ENCODE measurements at regions not wholly inside any gene's neighbourhood (a gene's known extent, or its start where the extent isn't known, plus 50 kb on each side); places are given as distances from the start of the nearest gene placed in this dataset.
A peak's percentile ranks its signal among the peaks of the same experiment; 100 is the strongest.

DNA sequence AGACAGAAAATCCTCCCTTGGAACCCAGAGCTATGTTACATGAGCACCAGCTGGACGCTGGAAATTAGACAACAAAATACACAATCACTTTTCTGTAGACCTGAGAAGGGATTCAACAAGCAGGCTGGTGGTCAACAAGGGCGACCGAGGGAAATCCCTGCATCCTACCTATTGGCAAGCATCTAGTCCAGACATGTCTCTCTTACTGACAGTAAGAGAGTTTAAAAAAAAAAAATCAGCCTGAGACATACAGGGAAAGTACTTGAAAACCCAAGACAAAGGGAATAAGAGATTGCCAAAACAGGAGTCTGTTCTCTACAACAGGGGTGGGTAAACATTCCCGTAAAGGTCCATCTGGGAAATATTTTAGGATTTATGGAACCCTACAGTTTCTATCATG lies 108.0 kb downstream of the KDR start:
- no peak for DNase-seq (ENCODE audit: low read depth)
- H3K4me3 ChIP-seq (ENCODE audit: low read depth, low read length), result no peak overlapping the region
- TF ChIP-seq, protein P1, sequence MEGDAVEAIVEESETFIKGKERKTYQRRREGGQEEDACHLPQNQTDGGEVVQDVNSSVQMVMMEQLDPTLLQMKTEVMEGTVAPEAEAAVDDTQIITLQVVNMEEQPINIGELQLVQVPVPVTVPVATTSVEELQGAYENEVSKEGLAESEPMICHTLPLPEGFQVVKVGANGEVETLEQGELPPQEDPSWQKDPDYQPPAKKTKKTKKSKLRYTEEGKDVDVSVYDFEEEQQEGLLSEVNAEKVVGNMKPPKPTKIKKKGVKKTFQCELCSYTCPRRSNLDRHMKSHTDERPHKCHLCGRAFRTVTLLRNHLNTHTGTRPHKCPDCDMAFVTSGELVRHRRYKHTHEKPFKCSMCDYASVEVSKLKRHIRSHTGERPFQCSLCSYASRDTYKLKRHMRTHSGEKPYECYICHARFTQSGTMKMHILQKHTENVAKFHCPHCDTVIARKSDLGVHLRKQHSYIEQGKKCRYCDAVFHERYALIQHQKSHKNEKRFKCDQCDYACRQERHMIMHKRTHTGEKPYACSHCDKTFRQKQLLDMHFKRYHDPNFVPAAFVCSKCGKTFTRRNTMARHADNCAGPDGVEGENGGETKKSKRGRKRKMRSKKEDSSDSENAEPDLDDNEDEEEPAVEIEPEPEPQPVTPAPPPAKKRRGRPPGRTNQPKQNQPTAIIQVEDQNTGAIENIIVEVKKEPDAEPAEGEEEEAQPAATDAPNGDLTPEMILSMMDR (conservative IDR thresholded peaks at IDR 0.05; ENCODE audit: low read depth, low read length), result no peak

DNA sequence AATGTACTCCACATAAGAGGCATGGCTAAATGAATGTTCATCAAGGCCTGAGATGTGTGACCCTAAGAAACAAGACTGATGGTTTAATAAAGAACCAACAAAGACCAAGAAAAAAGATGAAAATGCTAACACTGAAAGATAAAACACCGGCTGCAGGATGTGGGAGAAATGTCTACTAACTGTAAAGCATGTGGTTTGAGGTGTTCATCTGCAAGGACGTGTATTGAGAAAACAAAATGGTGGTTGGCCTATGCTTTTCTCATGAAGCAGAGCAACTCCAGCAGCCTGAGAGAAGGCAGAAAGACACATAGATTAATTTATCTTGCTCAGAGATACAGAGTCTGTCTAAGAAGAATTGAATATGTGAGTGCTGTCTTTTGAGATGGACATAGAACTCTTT lies 109.3 kb downstream of the KDR start:
- no peak overlapping the region for H3K4me3 ChIP-seq (ENCODE audit: low read depth, low read length)
- TF ChIP-seq, protein P1 (conservative IDR thresholded peaks at IDR 0.05; ENCODE audit: low read depth, low read length), result no peak
- no peak for DNase-seq (ENCODE audit: low read depth)

DNA sequence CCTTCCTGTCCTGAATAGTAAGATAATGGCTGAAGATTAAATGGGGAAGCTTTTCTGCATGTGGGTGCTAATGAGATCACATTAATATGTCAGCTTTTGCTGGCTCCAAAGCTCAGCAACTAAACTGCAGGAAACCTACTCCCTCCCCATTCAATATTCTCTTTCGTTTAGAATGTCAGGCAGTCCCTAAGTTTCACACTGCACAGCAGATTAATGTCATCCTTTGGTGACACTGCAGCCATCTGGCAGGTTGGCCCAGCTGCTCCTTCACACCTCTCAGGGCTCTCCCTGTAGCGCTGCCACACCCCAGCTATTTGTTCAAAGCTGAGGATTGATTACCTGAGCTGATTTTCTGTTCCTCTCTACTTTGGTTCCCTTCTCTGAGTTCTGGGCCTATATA lies 110.5 kb downstream of the KDR start:
- no peak for DNase-seq (ENCODE audit: low read depth)
- TF ChIP-seq, protein P1 (conservative IDR thresholded peaks at IDR 0.05; ENCODE audit: low read depth, low read length), result no peak
- no peak overlapping the region for H3K4me3 ChIP-seq (ENCODE audit: low read depth, low read length)

DNA sequence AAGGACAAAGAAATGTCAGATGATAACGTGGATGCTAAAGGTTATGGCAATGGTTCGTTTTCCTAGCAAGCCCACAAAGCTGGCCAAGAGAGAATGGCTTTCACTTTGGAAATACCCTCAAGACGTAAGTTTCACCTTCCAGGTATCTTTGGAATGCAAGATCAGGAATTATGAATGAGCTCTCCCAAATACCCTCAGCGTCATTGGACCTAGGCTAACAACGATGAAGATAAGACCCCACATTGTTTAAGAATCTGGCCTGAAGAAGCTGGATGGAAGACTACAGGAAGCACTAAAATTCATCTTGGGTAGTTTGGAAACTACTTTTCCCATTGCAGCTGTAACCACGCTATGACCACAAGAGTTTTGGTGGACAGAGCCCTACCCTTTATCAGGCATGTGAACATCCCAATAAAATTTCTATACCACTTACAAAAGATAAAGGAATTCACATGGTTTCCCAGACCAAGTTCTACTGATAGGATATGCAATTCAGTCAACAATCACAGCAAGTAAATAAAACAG lies 111.9 kb downstream of the KDR start:
- H3K4me3 ChIP-seq (ENCODE audit: low read depth, low read length), result no peak overlapping the region
- TF ChIP-seq, protein P1 (conservative IDR thresholded peaks at IDR 0.05; ENCODE audit: low read depth, low read length), result no peak
- DNase-seq (ENCODE audit: low read depth), result no peak

DNA sequence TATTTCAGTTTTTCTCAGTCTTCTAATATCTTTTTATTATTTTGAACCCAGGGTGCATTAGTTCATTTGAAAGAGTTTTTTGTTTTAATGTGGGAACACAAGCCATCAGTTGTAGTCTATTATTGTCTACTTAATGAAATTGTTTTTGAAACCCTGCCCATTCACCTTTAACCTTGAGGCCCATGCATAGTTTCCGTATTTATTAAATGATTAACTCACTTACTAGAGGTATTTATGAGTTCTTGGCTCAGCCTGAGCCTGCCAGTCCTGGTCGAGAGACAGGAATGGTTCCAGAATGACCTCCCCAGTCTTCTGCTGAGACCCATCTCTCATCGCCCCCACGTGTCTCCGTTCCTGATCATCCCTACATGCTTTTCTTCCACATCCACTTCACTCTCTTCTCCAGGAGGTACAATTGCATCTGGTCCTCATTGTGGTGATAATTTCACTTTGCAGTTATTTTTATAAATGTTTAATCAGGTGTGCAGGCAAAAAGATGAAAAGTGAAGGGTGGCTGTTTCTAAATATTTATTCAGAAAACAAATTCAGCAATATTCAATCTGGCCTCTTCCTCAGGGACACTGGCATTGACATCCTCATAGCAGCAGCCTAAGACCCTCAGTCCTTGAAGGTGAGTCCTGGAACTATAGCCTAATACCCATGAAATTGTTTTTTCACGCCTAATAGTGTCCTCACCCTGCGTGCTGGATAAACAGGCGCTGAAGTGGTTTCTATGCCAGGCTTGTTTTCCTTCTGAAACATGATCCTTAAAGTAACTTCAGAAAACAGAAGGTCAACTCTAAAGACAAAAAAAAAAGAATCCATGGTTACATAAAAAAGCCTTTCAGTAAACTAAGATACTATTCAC lies 112.8 kb downstream of the KDR start:
- TF ChIP-seq, protein P1 (conservative IDR thresholded peaks at IDR 0.05; ENCODE audit: low read depth, low read length), result no peak
- H3K4me3 ChIP-seq (ENCODE audit: low read depth, low read length), result no peak overlapping the region
- peak; percentile 61 for DNase-seq (ENCODE audit: low read depth)

DNA sequence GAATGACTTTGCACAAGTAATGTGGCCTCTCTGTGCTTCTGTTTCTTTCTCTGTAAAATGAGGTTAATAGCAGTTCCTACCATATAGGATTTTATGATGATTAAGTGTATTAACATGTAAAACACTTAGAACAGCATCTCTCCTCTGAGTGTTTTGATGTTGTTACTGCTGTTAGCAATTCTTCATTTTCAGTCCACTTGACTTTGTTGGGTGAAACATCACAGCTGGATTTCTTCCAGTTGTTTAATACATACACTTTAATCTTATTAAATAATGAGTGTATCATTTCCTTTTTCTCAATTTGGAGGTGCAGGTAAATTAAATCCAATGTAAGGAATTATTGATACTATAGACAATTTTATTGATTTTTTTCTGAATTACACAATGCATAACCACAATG lies 113.6 kb downstream of the KDR start:
- no peak overlapping the region for H3K4me3 ChIP-seq (ENCODE audit: low read depth, low read length)
- DNase-seq (ENCODE audit: low read depth), result no peak
- TF ChIP-seq, protein P1 (conservative IDR thresholded peaks at IDR 0.05; ENCODE audit: low read depth, low read length), result no peak

DNA sequence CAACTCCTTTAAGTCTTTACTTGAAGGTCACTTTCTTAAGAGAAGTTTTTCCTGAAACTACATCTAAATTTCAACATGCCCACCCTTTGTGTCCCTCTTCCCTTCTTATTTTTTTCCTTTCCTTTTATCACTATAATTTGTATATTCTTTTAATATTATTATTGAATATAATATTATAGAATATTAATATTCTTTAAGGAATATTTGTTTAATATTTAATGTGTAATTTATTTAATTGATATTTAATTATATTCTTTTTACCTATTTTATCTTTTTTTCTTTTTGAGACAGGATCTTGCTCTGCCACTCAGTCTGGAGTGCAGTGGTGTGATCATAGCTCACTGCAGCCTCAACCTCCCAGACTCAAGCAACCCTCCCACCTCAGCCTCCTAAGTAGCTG lies 114.8 kb downstream of the KDR start:
- no peak overlapping the region for H3K4me3 ChIP-seq (ENCODE audit: low read depth, low read length)
- DNase-seq (ENCODE audit: low read depth), result no peak
- TF ChIP-seq, protein P1 (conservative IDR thresholded peaks at IDR 0.05; ENCODE audit: low read depth, low read length), result no peak
